Neural cell (in vitro differentiated cells): ENCODE measurements at regions not wholly inside any gene's neighbourhood (a gene's known extent, or its start where the extent isn't known, plus 50 kb on each side); places are given as distances from the start of the nearest gene placed in this dataset.

ENCODE experiments used
- H2AFZ ChIP-seq: fragments of 200-600, 300-800 bp; sonication (generic), shearing (Covaris generic); 2 replicates; pipeline ENCODE4 v1.6.0; 2014; ENCODE audit warnings: low read depth, mild to moderate bottlenecking, antibody characterized with exemption, low read length, moderate library complexity
- H3F3A ChIP-seq: fragments of 200-600 bp; shearing (Covaris generic); 2 replicates; pipeline ENCODE4 v1.6.1; 2016; ENCODE audit warnings: mild to moderate bottlenecking, moderate library complexity, mixed read lengths, antibody characterized with exemption, low read length; ENCODE audit not compliant: insufficient read depth, poor library complexity, severe bottlenecking
- H3K27ac ChIP-seq: fragments of 200-600, 300-800 bp; sonication (generic), shearing (Covaris generic); 2 replicates; pipeline ENCODE4 v1.5.1; 2014; ENCODE audit warnings: mild to moderate bottlenecking, low read length, moderate library complexity
- H3K27me3 ChIP-seq: fragments of 300-800, 200-600 bp; sonication (generic), shearing (Covaris generic); 2 replicates; pipeline ENCODE4 v1.6.0; 2014; ENCODE audit warnings: mild to moderate bottlenecking, low read depth, low read length, moderate library complexity; ENCODE audit not compliant: insufficient read depth
- H3K36me3 ChIP-seq: fragments of 300-800, 200-600 bp; sonication (generic), shearing (Covaris generic); 2 replicates; pipeline ENCODE4 v1.5.1; 2014; ENCODE audit warnings: mild to moderate bottlenecking, antibody characterized with exemption, low read length, moderate library complexity; ENCODE audit not compliant: insufficient read depth
- H3K4me2 ChIP-seq: fragments of 300-800, 200-600 bp; sonication (generic), shearing (Covaris generic); 2 replicates; pipeline ENCODE4 v1.6.0; 2014; ENCODE audit warnings: mild to moderate bottlenecking, low read length
- H3K4me3 ChIP-seq: fragments of 300-800, 200-600 bp; sonication (generic), shearing (Covaris generic); 2 replicates; pipeline ENCODE4 v1.5.1; 2014; ENCODE audit warnings: mild to moderate bottlenecking, low read length, moderate library complexity
- H3K79me2 ChIP-seq: fragments of 200-600 bp; shearing (Covaris generic); replicated peaks from 2 replicates; pipeline ENCODE4 v1.6.0; 2014; ENCODE audit warnings: mild to moderate bottlenecking, low read length, moderate library complexity; ENCODE audit not compliant: insufficient read depth
- H3K9ac ChIP-seq: fragments of 300-800, 200-600 bp; sonication (generic), shearing (Covaris generic); 2 replicates; pipeline ENCODE4 v1.6.1; 2016; ENCODE audit warnings: mild to moderate bottlenecking, low read length, mixed read lengths
- H3K9me2 ChIP-seq: fragments of 200-600 bp; shearing (Covaris generic); 2 replicates; pipeline ENCODE4 v1.6.1; 2016; ENCODE audit warnings: mild to moderate bottlenecking, low read length, mixed read lengths; ENCODE audit not compliant: insufficient read depth
- H3K9me3 ChIP-seq: fragments of 200-600, 300-800 bp; sonication (generic), shearing (Covaris generic); 2 replicates; pipeline ENCODE4 v1.6.1; 2016; ENCODE audit warnings: mild to moderate bottlenecking, mixed run types, low read length, moderate library complexity, mixed read lengths
- H4K20me1 ChIP-seq: fragments of 200-600 bp; shearing (Covaris generic); 2 replicates; pipeline ENCODE4 v1.6.1; 2016; ENCODE audit warnings: mild to moderate bottlenecking, mixed run types; ENCODE audit not compliant: insufficient read depth
- EP300 ChIP-seq: fragments of 450-650 bp; conservative IDR thresholded peaks from 2 replicates; pipeline ENCODE4 v1.6.1; 2014; ENCODE audit warnings: antibody characterized with exemption, mild to moderate bottlenecking, moderate library complexity; ENCODE audit not compliant: poor library complexity, severe bottlenecking
- EZH2 ChIP-seq: fragments of 200-600, 300-800 bp; shearing (Covaris generic), sonication (generic); IDR thresholded peaks from 2 replicates; pipeline ENCODE4 v1.6.1; 2014; ENCODE audit warnings: antibody characterized with exemption, low read length, borderline replicate concordance, mild to moderate bottlenecking; ENCODE audit not compliant: insufficient read depth, poor library complexity, severe bottlenecking
- MXI1 ChIP-seq: fragments of 450-650 bp; conservative IDR thresholded peaks from 2 replicates; pipeline ENCODE4 v1.6.1; 2014; ENCODE audit warnings: antibody characterized with exemption, mild to moderate bottlenecking; ENCODE audit not compliant: poor library complexity, severe bottlenecking
- POLR2AphosphoS5 ChIP-seq: IDR thresholded peaks from 2 replicates; pipeline ENCODE4 v1.6.1; 2012
- RAD21 ChIP-seq: fragments of 450-650 bp; conservative IDR thresholded peaks from 2 replicates; pipeline ENCODE4 v1.6.1; 2014; ENCODE audit warnings: antibody characterized with exemption, mild to moderate bottlenecking, moderate library complexity
- SMC3 ChIP-seq: fragments of 450-650 bp; conservative IDR thresholded peaks from 2 replicates; pipeline ENCODE4 v1.6.1; 2014; ENCODE audit warnings: antibody characterized with exemption, mild to moderate bottlenecking, moderate library complexity; ENCODE audit not compliant: poor library complexity
- TAF1 ChIP-seq: IDR thresholded peaks from 2 replicates; pipeline ENCODE4 v1.6.1; 2012; ENCODE audit warnings: low read depth
- TF ChIP-seq, protein P1 (sequence below): fragments of 450-650 bp; IDR thresholded peaks from 2 replicates; pipeline ENCODE4 v1.5.1; 2014; ENCODE audit warnings: antibody characterized with exemption, mild to moderate bottlenecking, moderate library complexity; ENCODE audit not compliant: poor library complexity, severe bottlenecking
- TF ChIP-seq, protein P2 (sequence below): IDR thresholded peaks from 2 replicates; pipeline ENCODE4 v1.6.1; 2012; ENCODE audit warnings: borderline replicate concordance

DNA sequence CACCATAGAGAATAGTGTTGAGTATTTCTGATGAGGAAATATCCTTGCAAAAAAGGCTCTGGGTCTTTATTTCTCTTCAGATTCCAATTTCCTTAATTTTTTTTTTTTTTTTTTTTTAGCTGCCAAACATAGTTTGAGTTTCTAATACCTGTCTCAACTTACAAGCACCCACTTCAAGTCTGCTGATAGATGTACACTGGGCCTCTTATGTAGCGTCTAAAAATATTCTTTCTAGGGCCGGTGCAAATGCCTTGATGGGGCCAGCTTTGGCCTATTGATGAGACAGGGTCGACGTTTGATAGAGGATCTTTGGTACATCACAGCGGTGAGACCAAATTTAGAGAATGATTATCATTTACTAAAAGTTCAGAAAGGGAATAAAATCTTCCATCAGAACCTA is 626.4 kb downstream of the LMO4 start:
- H3K9ac ChIP-seq, result no peak overlapping the region
- H3K79me2 ChIP-seq, result no peaks in the 10 kb centered on the region
- no peak overlapping the region for H3K4me3 ChIP-seq
- H3K36me3 ChIP-seq, result no peaks in the 10 kb centered on the region
- no peaks in the 10 kb centered on the region for H3K27me3 ChIP-seq
- H3K9me3 ChIP-seq, result no peaks in the 10 kb centered on the region
- H2AFZ ChIP-seq, result no peak overlapping the region
- no peak overlapping the region for H3K4me2 ChIP-seq
- H3K9me2 ChIP-seq, result no peaks in the 10 kb centered on the region
- H3F3A ChIP-seq, result no peaks in the 10 kb centered on the region
- TF ChIP-seq TAF1 (no peak), EP300 (no peak), POLR2AphosphoS5 (no peak), EZH2 (no peak), SMC3 (no peak), MXI1 (no peak), RAD21 (no peak)
- TF ChIP-seq, protein P1, sequence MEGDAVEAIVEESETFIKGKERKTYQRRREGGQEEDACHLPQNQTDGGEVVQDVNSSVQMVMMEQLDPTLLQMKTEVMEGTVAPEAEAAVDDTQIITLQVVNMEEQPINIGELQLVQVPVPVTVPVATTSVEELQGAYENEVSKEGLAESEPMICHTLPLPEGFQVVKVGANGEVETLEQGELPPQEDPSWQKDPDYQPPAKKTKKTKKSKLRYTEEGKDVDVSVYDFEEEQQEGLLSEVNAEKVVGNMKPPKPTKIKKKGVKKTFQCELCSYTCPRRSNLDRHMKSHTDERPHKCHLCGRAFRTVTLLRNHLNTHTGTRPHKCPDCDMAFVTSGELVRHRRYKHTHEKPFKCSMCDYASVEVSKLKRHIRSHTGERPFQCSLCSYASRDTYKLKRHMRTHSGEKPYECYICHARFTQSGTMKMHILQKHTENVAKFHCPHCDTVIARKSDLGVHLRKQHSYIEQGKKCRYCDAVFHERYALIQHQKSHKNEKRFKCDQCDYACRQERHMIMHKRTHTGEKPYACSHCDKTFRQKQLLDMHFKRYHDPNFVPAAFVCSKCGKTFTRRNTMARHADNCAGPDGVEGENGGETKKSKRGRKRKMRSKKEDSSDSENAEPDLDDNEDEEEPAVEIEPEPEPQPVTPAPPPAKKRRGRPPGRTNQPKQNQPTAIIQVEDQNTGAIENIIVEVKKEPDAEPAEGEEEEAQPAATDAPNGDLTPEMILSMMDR, result no peak
- TF ChIP-seq, protein P2, sequence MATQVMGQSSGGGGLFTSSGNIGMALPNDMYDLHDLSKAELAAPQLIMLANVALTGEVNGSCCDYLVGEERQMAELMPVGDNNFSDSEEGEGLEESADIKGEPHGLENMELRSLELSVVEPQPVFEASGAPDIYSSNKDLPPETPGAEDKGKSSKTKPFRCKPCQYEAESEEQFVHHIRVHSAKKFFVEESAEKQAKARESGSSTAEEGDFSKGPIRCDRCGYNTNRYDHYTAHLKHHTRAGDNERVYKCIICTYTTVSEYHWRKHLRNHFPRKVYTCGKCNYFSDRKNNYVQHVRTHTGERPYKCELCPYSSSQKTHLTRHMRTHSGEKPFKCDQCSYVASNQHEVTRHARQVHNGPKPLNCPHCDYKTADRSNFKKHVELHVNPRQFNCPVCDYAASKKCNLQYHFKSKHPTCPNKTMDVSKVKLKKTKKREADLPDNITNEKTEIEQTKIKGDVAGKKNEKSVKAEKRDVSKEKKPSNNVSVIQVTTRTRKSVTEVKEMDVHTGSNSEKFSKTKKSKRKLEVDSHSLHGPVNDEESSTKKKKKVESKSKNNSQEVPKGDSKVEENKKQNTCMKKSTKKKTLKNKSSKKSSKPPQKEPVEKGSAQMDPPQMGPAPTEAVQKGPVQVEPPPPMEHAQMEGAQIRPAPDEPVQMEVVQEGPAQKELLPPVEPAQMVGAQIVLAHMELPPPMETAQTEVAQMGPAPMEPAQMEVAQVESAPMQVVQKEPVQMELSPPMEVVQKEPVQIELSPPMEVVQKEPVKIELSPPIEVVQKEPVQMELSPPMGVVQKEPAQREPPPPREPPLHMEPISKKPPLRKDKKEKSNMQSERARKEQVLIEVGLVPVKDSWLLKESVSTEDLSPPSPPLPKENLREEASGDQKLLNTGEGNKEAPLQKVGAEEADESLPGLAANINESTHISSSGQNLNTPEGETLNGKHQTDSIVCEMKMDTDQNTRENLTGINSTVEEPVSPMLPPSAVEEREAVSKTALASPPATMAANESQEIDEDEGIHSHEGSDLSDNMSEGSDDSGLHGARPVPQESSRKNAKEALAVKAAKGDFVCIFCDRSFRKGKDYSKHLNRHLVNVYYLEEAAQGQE, result no peak
- no peak overlapping the region for H3K27ac ChIP-seq
- H4K20me1 ChIP-seq, result no peaks in the 10 kb centered on the region

DNA sequence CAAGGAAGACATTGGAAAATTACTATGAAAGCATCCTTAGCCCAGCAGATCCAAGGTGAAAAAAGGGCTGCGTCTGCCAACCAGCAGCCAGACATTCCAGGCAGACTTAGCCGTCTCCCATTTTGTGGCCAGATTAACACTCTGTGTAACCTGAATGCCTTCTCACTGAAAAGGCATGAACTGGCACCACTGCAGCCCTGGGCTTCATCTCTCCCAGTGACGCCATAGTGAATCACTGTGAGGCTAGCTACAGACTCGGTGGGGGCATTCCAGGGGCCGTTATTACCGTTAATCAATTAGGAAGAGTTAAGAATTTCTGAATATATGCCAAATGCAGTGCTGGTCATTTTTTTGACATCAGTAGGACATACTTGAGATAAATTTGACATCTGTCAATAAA is 627.4 kb downstream of the LMO4 start:
- Histone ChIP-seq H2AFZ (no peak overlapping the region), H3K9me2 (no peaks in the 10 kb centered on the region), H3K36me3 (no peaks in the 10 kb centered on the region), H3K27ac (no peak overlapping the region), H3K4me2 (no peak overlapping the region), H3K79me2 (no peaks in the 10 kb centered on the region), H3K9me3 (no peaks in the 10 kb centered on the region), H3F3A (no peaks in the 10 kb centered on the region), H3K4me3 (no peak overlapping the region), H3K27me3 (no peaks in the 10 kb centered on the region), H4K20me1 (no peaks in the 10 kb centered on the region), H3K9ac (no peak overlapping the region)
- no peak for TF ChIP-seq EZH2
- no peak for TF ChIP-seq POLR2AphosphoS5
- TF ChIP-seq MXI1, result no peak
- TF ChIP-seq EP300, result no peak
- TF ChIP-seq, protein P2, result no peak
- no peak for TF ChIP-seq SMC3
- TF ChIP-seq, protein P1, result no peak
- no peak for TF ChIP-seq RAD21
- TF ChIP-seq TAF1, result no peak
